HG02943 (cell line): ENCODE measurements at regions not wholly inside any gene's neighbourhood (a gene's known extent, or its start where the extent isn't known, plus 50 kb on each side); places are given as distances from the start of the nearest gene placed in this dataset.
"Not testable (repeated sequence)": the region's sequence is repeated elsewhere in the genome, so short reads cannot be mapped to it uniquely, and the experiment has no call there.

Source experiments
- ATAC-seq: cut with Tn5 transposase; IDR thresholded peaks from one replicate; pipeline ENCODE4 v1.9.1; 2021; ENCODE audit warnings: mild to moderate bottlenecking, low read depth, moderate library complexity; ENCODE audit not compliant: unreplicated experiment

- no peak for ATAC-seq
These were observed 400.8 kb downstream of the SMOC2 start for GRCh38 chr6:168841609-168842278.

GRCh38 chr6:168840932-168841331 lies 399.9 kb downstream of the SMOC2 start:
- ATAC-seq = not testable (repeated sequence)

GRCh38 chr6:168840299-168840698 lies 399.3 kb downstream of the SMOC2 start:
- not testable (repeated sequence) for ATAC-seq

- ATAC-seq = no peak
These were observed 397.0 kb downstream of the SMOC2 start for GRCh38 chr6:168838037-168838399.

- ATAC-seq = no peak
These were observed 396.5 kb downstream of the SMOC2 start for GRCh38 chr6:168837254-168838036.

- no peak for ATAC-seq
These were observed 395.0 kb downstream of the SMOC2 start for GRCh38 chr6:168835991-168836390.

GRCh38 chr6:168834801-168835200 lies 393.8 kb downstream of the SMOC2 start:
- no peak for ATAC-seq

- ATAC-seq = no peak
These were observed 393.1 kb downstream of the SMOC2 start for GRCh38 chr6:168834042-168834587.

- no peak for ATAC-seq
These were observed 387.8 kb downstream of the SMOC2 start for GRCh38 chr6:168828800-168829199.

GRCh38 chr6:168828035-168828434 lies 387.1 kb downstream of the SMOC2 start:
- no peak for ATAC-seq

GRCh38 chr6:168827586-168827871 lies 386.5 kb downstream of the SMOC2 start:
- no peak for ATAC-seq

- no peak for ATAC-seq
These were observed 386.0 kb downstream of the SMOC2 start for GRCh38 chr6:168826726-168827585.

- no peak for ATAC-seq
These were observed 385.1 kb downstream of the SMOC2 start for GRCh38 chr6:168826078-168826390.

- no peak for ATAC-seq
These were observed 384.5 kb downstream of the SMOC2 start for GRCh38 chr6:168825226-168826077.

- no peak for ATAC-seq
These were observed 382.6 kb downstream of the SMOC2 start for GRCh38 chr6:168823397-168824212.

- ATAC-seq = no peak
These were observed 381.4 kb downstream of the SMOC2 start for GRCh38 chr6:168822376-168822775.

GRCh38 chr6:168819546-168819945 lies 378.6 kb downstream of the SMOC2 start:
- ATAC-seq = no peak

- ATAC-seq = no peak
These were observed 376.7 kb downstream of the SMOC2 start for GRCh38 chr6:168817558-168818159.

- ATAC-seq = no peak
These were observed 374.2 kb downstream of the SMOC2 start for GRCh38 chr6:168815229-168815628.
